ENCODE measurements at regions not wholly inside any gene's neighbourhood (a gene's known extent, or its start where the extent isn't known, plus 50 kb on each side); places are given as distances from the start of the nearest gene placed in this dataset.

DNA sequence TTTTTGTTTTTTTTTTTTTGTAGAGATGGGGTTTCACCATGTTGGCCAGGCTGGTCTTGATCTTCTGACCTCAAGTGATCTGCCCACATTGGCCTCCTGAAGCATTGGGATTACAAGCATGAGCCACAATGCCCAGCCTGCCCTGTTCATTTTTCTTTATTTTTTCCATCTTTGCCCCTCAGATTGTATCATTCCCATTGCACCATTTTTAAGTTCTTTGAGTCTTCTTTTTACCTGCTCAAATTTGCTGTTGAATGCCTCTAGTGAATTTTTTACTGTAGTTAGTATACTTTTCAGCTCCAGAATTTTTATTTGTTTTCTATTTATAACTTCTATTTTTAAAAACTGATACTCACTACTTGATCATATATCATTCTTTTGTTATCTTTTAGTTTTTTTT lies 101.4 kb upstream of the SLC4A10 start:
- TF ChIP-seq POLR2AphosphoS5 (IDR thresholded peaks at IDR 0.05; ENCODE audit: control insufficient read depth, insufficient read depth, low read depth, low read length) (no peak), PHF20 (IDR thresholded peaks at IDR 0.05; ENCODE audit: partially characterized antibody) (no peak)
